Stimulated activated CD4-positive, alpha-beta T cell treated with anti-CD3 and anti-CD28 coated beads, Interleukin-15, amount 100 ng/mL, for 48 hours (primary cell): ENCODE measurements at regions not wholly inside any gene's neighbourhood (a gene's known extent, or its start where the extent isn't known, plus 50 kb on each side); places are given as distances from the start of the nearest gene placed in this dataset.

Experiments
- DNase-seq, 2 donors: peaks; one replicate each; pipeline ENCODE4 v3.0.0-alpha.2; 2020; ENCODE audit warnings: low read depth in 2 of 2

GRCh38 chr20:22404419-22405170 lies 179.8 kb downstream of the FOXA2 start:
- no peak for DNase-seq

- DNase-seq: no peak
Observed at GRCh38 chr20:22403632-22404361, 180.6 kb downstream of the FOXA2 start.

- no peak for DNase-seq
Observed at GRCh38 chr20:22403022-22403631, 181.2 kb downstream of the FOXA2 start.

GRCh38 chr20:22402550-22402949 lies 181.8 kb downstream of the FOXA2 start:
- no peak for DNase-seq

- DNase-seq: no peak
Observed at GRCh38 chr20:22400440-22400839, 183.9 kb downstream of the FOXA2 start.

- no peak for DNase-seq
Observed at GRCh38 chr20:22394583-22394982, 189.8 kb downstream of the FOXA2 start.

- no peak for DNase-seq
Observed at GRCh38 chr20:22390543-22390903, 193.8 kb downstream of the FOXA2 start.

- no peak for DNase-seq
Observed at GRCh38 chr20:22389836-22390542, 194.4 kb downstream of the FOXA2 start.

GRCh38 chr20:22387452-22387851 lies 196.9 kb downstream of the FOXA2 start:
- no peak for DNase-seq

GRCh38 chr20:22386306-22386623 lies 198.1 kb downstream of the FOXA2 start:
- DNase-seq: no peak

- DNase-seq: no peak
Observed at GRCh38 chr20:22385602-22386305, 198.6 kb downstream of the FOXA2 start.

- DNase-seq: no peak
Observed at GRCh38 chr20:22384978-22385377, 199.4 kb downstream of the FOXA2 start.

GRCh38 chr20:22383156-22383555 lies 201.2 kb downstream of the FOXA2 start:
- no peak for DNase-seq

GRCh38 chr20:22382742-22383141 lies 201.6 kb downstream of the FOXA2 start:
- no peak for DNase-seq

GRCh38 chr20:22381812-22382416 lies 202.5 kb downstream of the FOXA2 start:
- DNase-seq: no peak

GRCh38 chr20:22379472-22379871 lies 204.9 kb downstream of the FOXA2 start:
- no peak for DNase-seq

- no peak for DNase-seq
Observed at GRCh38 chr20:22374678-22375590, 209.4 kb downstream of the FOXA2 start.

- no peak for DNase-seq
Observed at GRCh38 chr20:22374066-22374465, 210.3 kb downstream of the FOXA2 start.

GRCh38 chr20:22373164-22373895 lies 211.0 kb downstream of the FOXA2 start:
- no peak for DNase-seq

- no peak for DNase-seq
Observed at GRCh38 chr20:22371843-22372242, 212.5 kb downstream of the FOXA2 start.
